ENCODE measurements at regions not wholly inside any gene's neighbourhood (a gene's known extent, or its start where the extent isn't known, plus 50 kb on each side); places are given as distances from the start of the nearest gene placed in this dataset.
"Not testable (repeated sequence)": the region's sequence is repeated elsewhere in the genome, so short reads cannot be mapped to it uniquely, and the experiment has no call there.

GRCh38 chr3:43795491-43795890, 104.8 kb downstream of the ABHD5 start:
- H2AFZ ChIP-seq (ENCODE audit: low read depth, low read length): no peak overlapping the region
- no peaks in the 10 kb centered on the region for H3K4me1 ChIP-seq (ENCODE audit: insufficient read depth, low read length)
- H3K36me3 ChIP-seq (ENCODE audit: insufficient read depth, low read length): no peaks in the 10 kb centered on the region
- H3K27me3 ChIP-seq (ENCODE audit: insufficient read depth, low read length): no peaks in the 10 kb centered on the region
- H3K4me3 ChIP-seq (ENCODE audit: low read length): no peak overlapping the region
- H3K9me3 ChIP-seq (ENCODE audit: low read length): no peaks in the 10 kb centered on the region

GRCh38 chr3:43796041-43796596, 105.4 kb downstream of the ABHD5 start:
- no peak overlapping the region for H3K4me3 ChIP-seq (ENCODE audit: low read length)
- H3K4me1 ChIP-seq (ENCODE audit: insufficient read depth, low read length): no peaks in the 10 kb centered on the region
- no peaks in the 10 kb centered on the region for H3K36me3 ChIP-seq (ENCODE audit: insufficient read depth, low read length)
- no peaks in the 10 kb centered on the region for H3K27me3 ChIP-seq (ENCODE audit: insufficient read depth, low read length)
- no peak overlapping the region for H2AFZ ChIP-seq (ENCODE audit: low read depth, low read length)
- no peaks in the 10 kb centered on the region for H3K9me3 ChIP-seq (ENCODE audit: low read length)

- no peaks in the 10 kb centered on the region for H3K4me1 ChIP-seq (ENCODE audit: insufficient read depth, low read length)
- no peaks in the 10 kb centered on the region for H3K36me3 ChIP-seq (ENCODE audit: insufficient read depth, low read length)
- no peaks in the 10 kb centered on the region for H3K27me3 ChIP-seq (ENCODE audit: insufficient read depth, low read length)
- H2AFZ ChIP-seq (ENCODE audit: low read depth, low read length): no peak overlapping the region
- H3K4me3 ChIP-seq (ENCODE audit: low read length): no peak overlapping the region
- no peaks in the 10 kb centered on the region for H3K9me3 ChIP-seq (ENCODE audit: low read length)
These were observed 107.1 kb downstream of the ABHD5 start for GRCh38 chr3:43797794-43798193.

GRCh38 chr3:43810797-43811196, 120.1 kb downstream of the ABHD5 start:
- H3K4me3 ChIP-seq (ENCODE audit: low read length): no peak overlapping the region
- H2AFZ ChIP-seq (ENCODE audit: low read depth, low read length): no peak overlapping the region
- H3K9me3 ChIP-seq (ENCODE audit: low read length): no peaks in the 10 kb centered on the region
- H3K27me3 ChIP-seq (ENCODE audit: insufficient read depth, low read length): no peaks in the 10 kb centered on the region
- no peaks in the 10 kb centered on the region for H3K36me3 ChIP-seq (ENCODE audit: insufficient read depth, low read length)
- H3K4me1 ChIP-seq (ENCODE audit: insufficient read depth, low read length): no peaks in the 10 kb centered on the region

- Histone ChIP-seq H3K36me3 (ENCODE audit: insufficient read depth, low read length) (no peaks in the 10 kb centered on the region), H2AFZ (ENCODE audit: low read depth, low read length) (no peak overlapping the region), H3K27me3 (ENCODE audit: insufficient read depth, low read length) (no peaks in the 10 kb centered on the region), H3K4me1 (ENCODE audit: insufficient read depth, low read length) (no peaks in the 10 kb centered on the region), H3K4me3 (ENCODE audit: low read length) (no peak overlapping the region), H3K9me3 (ENCODE audit: low read length) (no peaks in the 10 kb centered on the region)
These were observed 123.7 kb downstream of the ABHD5 start for GRCh38 chr3:43814461-43814860.

- no peak overlapping the region for H2AFZ ChIP-seq (ENCODE audit: low read depth, low read length)
- no peaks in the 10 kb centered on the region for H3K4me1 ChIP-seq (ENCODE audit: insufficient read depth, low read length)
- H3K27me3 ChIP-seq (ENCODE audit: insufficient read depth, low read length): no peaks in the 10 kb centered on the region
- H3K4me3 ChIP-seq (ENCODE audit: low read length): no peak overlapping the region
- H3K36me3 ChIP-seq (ENCODE audit: insufficient read depth, low read length): no peaks in the 10 kb centered on the region
- no peaks in the 10 kb centered on the region for H3K9me3 ChIP-seq (ENCODE audit: low read length)
These were observed 125.6 kb downstream of the ABHD5 start for GRCh38 chr3:43816372-43816771.

- Histone ChIP-seq H3K36me3 (ENCODE audit: insufficient read depth, low read length) (no peaks in the 10 kb centered on the region), H3K27me3 (ENCODE audit: insufficient read depth, low read length) (no peaks in the 10 kb centered on the region), H2AFZ (ENCODE audit: low read depth, low read length) (no peak overlapping the region), H3K9me3 (ENCODE audit: low read length) (no peaks in the 10 kb centered on the region), H3K4me3 (ENCODE audit: low read length) (no peak overlapping the region), H3K4me1 (ENCODE audit: insufficient read depth, low read length) (no peaks in the 10 kb centered on the region)
These were observed 126.3 kb downstream of the ABHD5 start for GRCh38 chr3:43817064-43817463.

GRCh38 chr3:43817825-43818224, 127.1 kb downstream of the ABHD5 start:
- H3K36me3 ChIP-seq (ENCODE audit: insufficient read depth, low read length): no peaks in the 10 kb centered on the region
- no peaks in the 10 kb centered on the region for H3K27me3 ChIP-seq (ENCODE audit: insufficient read depth, low read length)

GRCh38 chr3:43818229-43818628, 127.5 kb downstream of the ABHD5 start:
- H3K27me3 ChIP-seq (ENCODE audit: insufficient read depth, low read length): no peaks in the 10 kb centered on the region
- H3K4me1 ChIP-seq (ENCODE audit: insufficient read depth, low read length): no peaks in the 10 kb centered on the region
- H3K36me3 ChIP-seq (ENCODE audit: insufficient read depth, low read length): no peaks in the 10 kb centered on the region
- no peak overlapping the region for H2AFZ ChIP-seq (ENCODE audit: low read depth, low read length)
- no peaks in the 10 kb centered on the region for H3K9me3 ChIP-seq (ENCODE audit: low read length)
- H3K4me3 ChIP-seq (ENCODE audit: low read length): no peak overlapping the region

More at GRCh38 chr3:43817825-43818224, 127.1 kb downstream of the ABHD5 start:
- Histone ChIP-seq H3K4me1 (ENCODE audit: insufficient read depth, low read length) (no peaks in the 10 kb centered on the region), H3K4me3 (ENCODE audit: low read length) (no peak overlapping the region), H3K9me3 (ENCODE audit: low read length) (no peaks in the 10 kb centered on the region), H2AFZ (ENCODE audit: low read depth, low read length) (no peak overlapping the region)

GRCh38 chr3:43838009-43838758, 147.4 kb downstream of the ABHD5 start:
- no peaks in the 10 kb centered on the region for H3K4me1 ChIP-seq (ENCODE audit: insufficient read depth, low read length)
- H3K36me3 ChIP-seq (ENCODE audit: insufficient read depth, low read length): no peaks in the 10 kb centered on the region
- H3K9me3 ChIP-seq (ENCODE audit: low read length): no peaks in the 10 kb centered on the region
- no peaks in the 10 kb centered on the region for H3K27me3 ChIP-seq (ENCODE audit: insufficient read depth, low read length)
- no peak overlapping the region for H2AFZ ChIP-seq (ENCODE audit: low read depth, low read length)
- H3K4me3 ChIP-seq (ENCODE audit: low read length): no peak overlapping the region

GRCh38 chr3:43838877-43839276, 148.1 kb downstream of the ABHD5 start:
- Histone ChIP-seq H3K27me3 (ENCODE audit: insufficient read depth, low read length) (no peaks in the 10 kb centered on the region), H3K4me3 (ENCODE audit: low read length) (no peak overlapping the region), H3K9me3 (ENCODE audit: low read length) (no peaks in the 10 kb centered on the region), H3K36me3 (ENCODE audit: insufficient read depth, low read length) (no peaks in the 10 kb centered on the region), H2AFZ (ENCODE audit: low read depth, low read length) (no peak overlapping the region), H3K4me1 (ENCODE audit: insufficient read depth, low read length) (no peaks in the 10 kb centered on the region)

- Histone ChIP-seq H3K9me3 (ENCODE audit: low read length) (no peaks in the 10 kb centered on the region), H3K4me1 (ENCODE audit: insufficient read depth, low read length) (no peaks in the 10 kb centered on the region), H3K36me3 (ENCODE audit: insufficient read depth, low read length) (no peaks in the 10 kb centered on the region), H3K4me3 (ENCODE audit: low read length) (no peak overlapping the region), H2AFZ (ENCODE audit: low read depth, low read length) (no peak overlapping the region), H3K27me3 (ENCODE audit: insufficient read depth, low read length) (no peaks in the 10 kb centered on the region)
These were observed 152.6 kb downstream of the ABHD5 start for GRCh38 chr3:43843386-43843785.

- no peak overlapping the region for H3K4me3 ChIP-seq (ENCODE audit: low read length)
- no peaks in the 10 kb centered on the region for H3K36me3 ChIP-seq (ENCODE audit: insufficient read depth, low read length)
- no peaks in the 10 kb centered on the region for H3K4me1 ChIP-seq (ENCODE audit: insufficient read depth, low read length)
- no peaks in the 10 kb centered on the region for H3K9me3 ChIP-seq (ENCODE audit: low read length)
- no peaks in the 10 kb centered on the region for H3K27me3 ChIP-seq (ENCODE audit: insufficient read depth, low read length)
- H2AFZ ChIP-seq (ENCODE audit: low read depth, low read length): no peak overlapping the region
These were observed 154.0 kb downstream of the ABHD5 start for GRCh38 chr3:43844757-43845156.

- H3K36me3 ChIP-seq (ENCODE audit: insufficient read depth, low read length); H3K4me3 ChIP-seq (ENCODE audit: low read length); H3K4me1 ChIP-seq (ENCODE audit: insufficient read depth, low read length); H2AFZ ChIP-seq (ENCODE audit: low read depth, low read length); H3K27me3 ChIP-seq (ENCODE audit: insufficient read depth, low read length); H3K9me3 ChIP-seq (ENCODE audit: low read length): not testable (repeated sequence)
These were observed 154.8 kb downstream of the ABHD5 start for GRCh38 chr3:43845553-43845952.

Measured in neuron (in vitro differentiated cells).